ENCODE measurements at regions not wholly inside any gene's neighbourhood (a gene's known extent, or its start where the extent isn't known, plus 50 kb on each side); places are given as distances from the start of the nearest gene placed in this dataset.
A peak's percentile ranks its signal among the peaks of the same experiment; 100 is the strongest.

DNA sequence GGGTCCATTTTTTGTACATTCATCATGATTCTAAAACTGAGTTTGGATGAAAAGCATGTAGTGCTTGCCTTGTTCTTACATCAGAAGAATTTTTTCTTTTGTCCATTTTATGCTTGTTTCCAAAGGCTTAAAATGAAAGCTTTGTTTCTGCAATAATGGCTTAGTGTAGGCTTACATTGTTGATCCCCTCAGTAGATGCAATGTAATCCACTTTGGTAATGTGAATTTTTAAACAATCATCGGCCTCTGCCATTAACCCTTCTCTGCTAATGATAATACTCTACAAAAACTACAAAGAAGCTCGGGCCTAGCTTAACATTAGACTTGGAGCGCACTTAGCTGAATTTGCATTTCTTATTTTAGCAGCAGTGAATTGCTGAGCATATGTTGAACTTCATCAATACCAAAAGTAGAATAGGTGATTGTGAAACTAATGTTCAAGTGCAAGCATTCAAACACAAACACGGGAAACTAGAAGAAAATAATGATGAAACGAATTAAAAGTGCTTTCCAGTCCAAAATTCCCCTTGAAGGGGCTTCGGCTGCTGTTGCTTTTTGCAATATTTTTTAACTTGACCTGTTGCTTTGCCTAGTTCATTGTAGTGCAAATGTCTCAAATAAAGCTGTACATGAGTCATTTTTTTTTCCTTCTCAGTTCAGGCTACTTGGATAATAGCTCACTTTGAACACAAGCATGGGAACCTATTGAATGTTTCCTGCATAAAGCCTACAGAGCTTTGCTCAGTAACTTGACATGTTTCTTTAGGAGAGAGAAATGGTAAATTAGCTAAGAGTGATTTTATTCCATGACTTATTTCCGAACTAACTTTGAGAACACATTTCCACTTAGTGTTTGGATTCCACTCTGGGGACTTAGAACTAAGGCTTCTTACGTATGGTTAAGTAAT is 66.5 kb downstream of the SLIT2 start:
- TF ChIP-seq, protein P1, sequence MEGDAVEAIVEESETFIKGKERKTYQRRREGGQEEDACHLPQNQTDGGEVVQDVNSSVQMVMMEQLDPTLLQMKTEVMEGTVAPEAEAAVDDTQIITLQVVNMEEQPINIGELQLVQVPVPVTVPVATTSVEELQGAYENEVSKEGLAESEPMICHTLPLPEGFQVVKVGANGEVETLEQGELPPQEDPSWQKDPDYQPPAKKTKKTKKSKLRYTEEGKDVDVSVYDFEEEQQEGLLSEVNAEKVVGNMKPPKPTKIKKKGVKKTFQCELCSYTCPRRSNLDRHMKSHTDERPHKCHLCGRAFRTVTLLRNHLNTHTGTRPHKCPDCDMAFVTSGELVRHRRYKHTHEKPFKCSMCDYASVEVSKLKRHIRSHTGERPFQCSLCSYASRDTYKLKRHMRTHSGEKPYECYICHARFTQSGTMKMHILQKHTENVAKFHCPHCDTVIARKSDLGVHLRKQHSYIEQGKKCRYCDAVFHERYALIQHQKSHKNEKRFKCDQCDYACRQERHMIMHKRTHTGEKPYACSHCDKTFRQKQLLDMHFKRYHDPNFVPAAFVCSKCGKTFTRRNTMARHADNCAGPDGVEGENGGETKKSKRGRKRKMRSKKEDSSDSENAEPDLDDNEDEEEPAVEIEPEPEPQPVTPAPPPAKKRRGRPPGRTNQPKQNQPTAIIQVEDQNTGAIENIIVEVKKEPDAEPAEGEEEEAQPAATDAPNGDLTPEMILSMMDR (IDR thresholded peaks at IDR 0.05; ENCODE audit: low read depth, low read length, missing control alignments), result no peak
- H3K27ac ChIP-seq, result no peak overlapping the region

DNA sequence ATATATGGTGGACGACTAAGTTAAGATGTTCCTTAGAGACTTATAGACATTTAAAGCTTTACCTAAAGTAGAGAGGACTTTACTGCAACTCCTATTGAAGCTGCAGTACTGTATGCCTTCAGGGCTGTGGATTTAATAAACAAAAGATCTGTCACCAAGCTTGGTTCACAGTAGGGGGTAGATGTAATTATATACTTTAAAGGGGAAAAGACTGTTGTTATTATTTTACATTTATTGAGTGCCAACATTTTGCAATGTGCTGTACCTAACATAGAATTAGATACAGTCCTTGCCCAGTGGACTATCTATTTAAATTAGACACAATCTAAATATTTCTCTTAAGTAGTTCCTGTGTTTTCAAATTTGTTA is 67.2 kb downstream of the SLIT2 start:
- Histone ChIP-seq H3K4me3 (ENCODE audit: low read depth, low read length) (no peak overlapping the region), H3K36me3 (replicated peaks) (no peaks in the 10 kb centered on the region), H3K27ac (no peak overlapping the region), H3K27me3 (replicated peaks) (no peaks in the 10 kb centered on the region)
- TF ChIP-seq, protein P1 (IDR thresholded peaks at IDR 0.05; ENCODE audit: low read depth, low read length, missing control alignments), result no peak
- in situ Hi-C loops (cut with HindIII; ENCODE audit: low pct_ligation_motif_present, low sequenced_read_pairs), result no loop called here
- no peak for DNase-seq

More for the DNA sequence above, 66.5 kb downstream of the SLIT2 start:
- no peaks in the 10 kb centered on the region for H3K36me3 ChIP-seq (replicated peaks)
- H3K27me3 ChIP-seq (replicated peaks), result no peaks in the 10 kb centered on the region
- H3K4me3 ChIP-seq (ENCODE audit: low read depth, low read length), result no peak overlapping the region
- in situ Hi-C loops (cut with HindIII; ENCODE audit: low pct_ligation_motif_present, low sequenced_read_pairs), result no loop called here
- DNase-seq, result no peak

DNA sequence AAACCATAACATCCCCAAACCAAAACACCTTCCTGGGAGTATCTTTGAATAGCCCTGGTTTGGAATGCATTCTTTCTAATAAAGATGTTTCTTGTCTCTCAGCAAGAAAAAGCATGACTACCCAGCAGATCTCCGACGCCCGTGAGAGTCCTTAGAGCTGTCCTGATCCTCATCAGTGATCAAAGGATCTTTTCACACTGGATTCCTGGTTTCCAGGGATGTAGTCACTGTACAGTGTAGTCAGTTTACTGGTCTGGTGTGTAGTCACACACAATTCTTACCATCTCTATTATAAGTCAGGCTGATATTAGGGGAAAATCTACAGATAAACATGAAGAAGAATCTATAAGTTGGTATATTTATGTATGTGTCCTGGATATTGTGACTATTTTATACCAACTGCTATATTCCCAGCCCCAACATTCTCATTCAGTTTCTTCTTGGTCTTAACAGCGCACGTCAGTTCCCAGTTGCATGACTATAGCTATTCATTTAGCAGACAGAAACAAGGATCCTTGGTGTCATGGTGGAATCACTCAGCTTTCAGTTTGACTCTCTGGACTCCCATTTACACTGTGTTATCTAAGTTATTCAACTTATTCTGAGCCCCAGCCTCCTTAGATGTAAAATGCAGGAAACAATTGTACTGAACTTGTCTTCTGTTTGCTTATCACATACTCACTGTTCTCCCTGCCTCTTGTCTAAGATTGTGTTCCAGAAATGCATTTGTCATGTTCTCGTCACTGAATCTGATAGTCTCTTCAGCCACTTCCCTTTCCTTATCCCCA is 68.3 kb downstream of the SLIT2 start:
- in situ Hi-C loops (cut with HindIII; ENCODE audit: low pct_ligation_motif_present, low sequenced_read_pairs), result no loop called here
- TF ChIP-seq, protein P1 (IDR thresholded peaks at IDR 0.05; ENCODE audit: low read depth, low read length, missing control alignments), result no peak
- DNase-seq, result no peak
- H3K36me3 ChIP-seq (replicated peaks), result no peaks in the 10 kb centered on the region
- H3K27me3 ChIP-seq (replicated peaks), result no peaks in the 10 kb centered on the region
- no peak overlapping the region for H3K4me3 ChIP-seq (ENCODE audit: low read depth, low read length)
- no peak overlapping the region for H3K27ac ChIP-seq

DNA sequence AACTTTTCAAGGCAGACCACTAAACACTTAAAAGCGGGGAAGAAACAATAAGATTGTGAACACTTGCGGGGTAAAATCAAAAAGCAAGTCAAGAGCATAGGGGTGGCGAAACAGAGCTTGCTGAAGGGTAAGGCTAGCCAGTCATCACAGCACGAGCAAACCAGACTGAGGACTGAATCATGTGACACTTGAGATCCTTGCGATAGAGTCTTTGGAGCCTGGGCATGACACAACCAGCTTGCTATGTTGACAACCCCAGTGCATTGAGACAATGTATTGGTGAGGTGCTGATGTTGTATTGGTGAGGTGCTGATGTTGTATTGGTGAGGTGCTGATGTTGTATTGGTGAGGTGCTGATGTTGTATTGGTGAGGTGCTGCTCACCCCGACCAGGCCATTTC is 72.3 kb downstream of the SLIT2 start:
- Histone ChIP-seq H3K4me3 (ENCODE audit: low read depth, low read length) (no peak overlapping the region), H3K27me3 (replicated peaks) (no peaks in the 10 kb centered on the region), H3K36me3 (replicated peaks) (no peaks in the 10 kb centered on the region), H3K27ac (no peak overlapping the region)
- peak; percentile 26 for DNase-seq
- TF ChIP-seq, protein P1 (IDR thresholded peaks at IDR 0.05; ENCODE audit: low read depth, low read length, missing control alignments), result no peak
- in situ Hi-C loops (cut with HindIII; ENCODE audit: low pct_ligation_motif_present, low sequenced_read_pairs), result no loop called here

DNA sequence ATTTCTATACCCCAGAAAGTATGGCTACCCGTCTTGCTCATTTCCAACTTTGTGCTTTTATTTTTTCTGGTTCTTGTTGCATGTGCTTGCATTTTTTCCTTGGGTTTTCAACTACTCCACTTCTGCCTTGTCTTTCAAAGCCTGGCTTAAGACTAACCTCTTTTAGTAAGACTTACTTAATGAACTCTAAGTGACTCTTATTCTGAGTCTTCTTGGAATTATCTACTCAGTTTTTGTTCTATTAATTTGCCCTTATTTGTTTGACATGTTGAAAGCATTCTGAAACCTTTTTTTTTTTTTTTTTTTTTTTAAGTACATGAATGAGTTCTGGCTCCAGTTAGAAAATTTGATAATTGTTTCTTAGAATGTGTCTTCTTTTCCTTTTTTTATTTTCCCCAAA is 74.8 kb downstream of the SLIT2 start:
- no peaks in the 10 kb centered on the region for H3K27me3 ChIP-seq (replicated peaks)
- TF ChIP-seq, protein P1 (IDR thresholded peaks at IDR 0.05; ENCODE audit: low read depth, low read length, missing control alignments), result no peak
- in situ Hi-C loops (cut with HindIII; ENCODE audit: low pct_ligation_motif_present, low sequenced_read_pairs), result no loop called here
- DNase-seq, result no peak
- no peak overlapping the region for H3K27ac ChIP-seq
- H3K4me3 ChIP-seq (ENCODE audit: low read depth, low read length), result no peak overlapping the region
- no peaks in the 10 kb centered on the region for H3K36me3 ChIP-seq (replicated peaks)

Data from brain microvascular endothelial cell (primary cell).